ENCODE measurements at regions not wholly inside any gene's neighbourhood (a gene's known extent, or its start where the extent isn't known, plus 50 kb on each side); places are given as distances from the start of the nearest gene placed in this dataset.

DNA sequence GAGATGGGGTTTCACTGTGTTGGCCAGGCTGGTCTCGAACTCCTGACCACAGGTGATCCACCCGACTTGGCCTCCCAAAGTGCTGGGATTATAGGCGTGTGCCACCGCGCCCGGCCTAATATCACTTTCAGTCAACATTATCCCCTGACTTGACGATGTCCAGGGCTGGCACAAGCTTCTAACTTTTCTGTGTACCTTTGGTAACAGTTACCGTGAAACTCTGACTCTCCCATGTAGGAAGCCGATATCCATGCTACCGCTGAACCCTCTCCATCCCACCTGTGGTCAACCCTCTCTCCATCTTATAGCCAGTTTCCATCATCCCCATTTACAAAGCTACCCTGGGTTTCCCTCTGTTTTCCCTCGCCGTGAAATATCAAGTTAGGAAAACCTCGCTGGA lies 77.5 kb downstream of the CRLF2 start:
- no peaks in the 10 kb centered on the region for H3K27me3 ChIP-seq (replicated peaks in 1 of 2; ENCODE audit: control insufficient read depth in 2 of 2, insufficient read depth in 2 of 2, low read length in 1 of 2)
- ChIA-PET SMC1A (ENCODE audit: uncharacterized antibody, unreplicated experiment) (no interaction called here), RAD21 (ENCODE audit: unreplicated experiment) (no interaction called here), CTCF (no interaction called here), POLR2A (no interaction called here)
- no peaks in the 10 kb centered on the region; the same call in 2 of the 3 replicates for H3K9me3 ChIP-seq (replicated peaks; ENCODE audit: control insufficient read depth, insufficient read depth, low read length)
- FAIRE-seq (no peak), DNase-seq (ENCODE audit: low read depth, low spot score) (no peak), ATAC-seq (no peak)
- no peak overlapping the region for H3K4me2 ChIP-seq (ENCODE audit: control insufficient read depth, insufficient read depth)
- no TSS peak for BruUV-seq (replicated peaks)
- no peak overlapping the region for H3K9ac ChIP-seq (ENCODE audit: control insufficient read depth, insufficient read depth, low read length)
- no peaks in the 10 kb centered on the region for H4K20me1 ChIP-seq (ENCODE audit: control insufficient read depth, insufficient read depth)
- intact Hi-C loops (cut with micrococcal nuclease; ENCODE audit: unreplicated experiment), result no loop called here
- in situ Hi-C loops (cut with MboI), result no loop called here
- 62% methylated on average over 13 of the region's 13 CpGs for WGBS (ENCODE audit: insufficient coverage, insufficient replicate concordance, low lambda C conversion rate, missing lambda C conversion rate)
- no peak for TF ChIP-seq NR2F1 (conservative IDR thresholded peaks at IDR 0.05)
- no peak for TF ChIP-seq KLF5 (IDR thresholded peaks at IDR 0.05; ENCODE audit: partially characterized antibody)
- TF ChIP-seq SIN3A (IDR thresholded peaks at IDR 0.05; ENCODE audit: low read depth, low read length), result no peak
- TF ChIP-seq DPF2 (IDR thresholded peaks at IDR 0.05), result no peak
- TF ChIP-seq BCL11A (IDR thresholded peaks at IDR 0.05; ENCODE audit: low read depth, low read length), result no peak
- TF ChIP-seq TCF7 (IDR thresholded peaks at IDR 0.05; ENCODE audit: borderline replicate concordance), result no peak
- no peak for TF ChIP-seq JUND (IDR thresholded peaks at IDR 0.05; ENCODE audit: low read depth, low read length)
- no peak for TF ChIP-seq RAD51 (IDR thresholded peaks at IDR 0.05)
- TF ChIP-seq, protein P1, sequence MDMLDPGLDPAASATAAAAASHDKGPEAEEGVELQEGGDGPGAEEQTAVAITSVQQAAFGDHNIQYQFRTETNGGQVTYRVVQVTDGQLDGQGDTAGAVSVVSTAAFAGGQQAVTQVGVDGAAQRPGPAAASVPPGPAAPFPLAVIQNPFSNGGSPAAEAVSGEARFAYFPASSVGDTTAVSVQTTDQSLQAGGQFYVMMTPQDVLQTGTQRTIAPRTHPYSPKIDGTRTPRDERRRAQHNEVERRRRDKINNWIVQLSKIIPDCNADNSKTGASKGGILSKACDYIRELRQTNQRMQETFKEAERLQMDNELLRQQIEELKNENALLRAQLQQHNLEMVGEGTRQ (IDR thresholded peaks at IDR 0.05; ENCODE audit: borderline replicate concordance, low read depth, low read length), result no peak
- no peak for TF ChIP-seq PAX8 (IDR thresholded peaks at IDR 0.05)
- no peak for TF ChIP-seq ETV6 (conservative IDR thresholded peaks at IDR 0.05 in 1 of 2, IDR thresholded peaks at IDR 0.05 in 1 of 2; ENCODE audit: borderline replicate concordance in 1 of 2, low read depth in 1 of 2)
- TF ChIP-seq TBL1XR1 (IDR thresholded peaks at IDR 0.05; ENCODE audit: low read depth, low read length), result no peak
- TF ChIP-seq NR2C2 (IDR thresholded peaks at IDR 0.05; ENCODE audit: borderline replicate concordance, control insufficient read depth, insufficient read length, low read depth), result no peak
- no peak for TF ChIP-seq HCFC1 (IDR thresholded peaks at IDR 0.05; ENCODE audit: low read length)
- TF ChIP-seq RFX5 (IDR thresholded peaks at IDR 0.05; ENCODE audit: low read depth, low read length), result no peak
- no peak for TF ChIP-seq CBX5 (IDR thresholded peaks at IDR 0.05; ENCODE audit: low read depth)
- no peak for TF ChIP-seq IKZF1 (conservative IDR thresholded peaks at IDR 0.05)
- TF ChIP-seq SMC3 (IDR thresholded peaks at IDR 0.05; ENCODE audit: borderline replicate concordance, low read length), result no peak
- no peak for TF ChIP-seq POU2F2 (IDR thresholded peaks at IDR 0.05; ENCODE audit: borderline replicate concordance, low read depth, low read length)
- TF ChIP-seq, protein P2, sequence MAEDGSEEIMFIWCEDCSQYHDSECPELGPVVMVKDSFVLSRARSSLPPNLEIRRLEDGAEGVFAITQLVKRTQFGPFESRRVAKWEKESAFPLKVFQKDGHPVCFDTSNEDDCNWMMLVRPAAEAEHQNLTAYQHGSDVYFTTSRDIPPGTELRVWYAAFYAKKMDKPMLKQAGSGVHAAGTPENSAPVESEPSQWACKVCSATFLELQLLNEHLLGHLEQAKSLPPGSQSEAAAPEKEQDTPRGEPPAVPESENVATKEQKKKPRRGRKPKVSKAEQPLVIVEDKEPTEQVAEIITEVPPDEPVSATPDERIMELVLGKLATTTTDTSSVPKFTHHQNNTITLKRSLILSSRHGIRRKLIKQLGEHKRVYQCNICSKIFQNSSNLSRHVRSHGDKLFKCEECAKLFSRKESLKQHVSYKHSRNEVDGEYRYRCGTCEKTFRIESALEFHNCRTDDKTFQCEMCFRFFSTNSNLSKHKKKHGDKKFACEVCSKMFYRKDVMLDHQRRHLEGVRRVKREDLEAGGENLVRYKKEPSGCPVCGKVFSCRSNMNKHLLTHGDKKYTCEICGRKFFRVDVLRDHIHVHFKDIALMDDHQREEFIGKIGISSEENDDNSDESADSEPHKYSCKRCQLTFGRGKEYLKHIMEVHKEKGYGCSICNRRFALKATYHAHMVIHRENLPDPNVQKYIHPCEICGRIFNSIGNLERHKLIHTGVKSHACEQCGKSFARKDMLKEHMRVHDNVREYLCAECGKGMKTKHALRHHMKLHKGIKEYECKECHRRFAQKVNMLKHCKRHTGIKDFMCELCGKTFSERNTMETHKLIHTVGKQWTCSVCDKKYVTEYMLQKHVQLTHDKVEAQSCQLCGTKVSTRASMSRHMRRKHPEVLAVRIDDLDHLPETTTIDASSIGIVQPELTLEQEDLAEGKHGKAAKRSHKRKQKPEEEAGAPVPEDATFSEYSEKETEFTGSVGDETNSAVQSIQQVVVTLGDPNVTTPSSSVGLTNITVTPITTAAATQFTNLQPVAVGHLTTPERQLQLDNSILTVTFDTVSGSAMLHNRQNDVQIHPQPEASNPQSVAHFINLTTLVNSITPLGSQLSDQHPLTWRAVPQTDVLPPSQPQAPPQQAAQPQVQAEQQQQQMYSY (CRISPR knock-in tag; IDR thresholded peaks at IDR 0.05), result no peak
- no peaks in the 10 kb centered on the region for H3K79me2 ChIP-seq (ENCODE audit: control insufficient read depth, insufficient read depth, low read length)
- no peak overlapping the region for H2AFZ ChIP-seq (ENCODE audit: control insufficient read depth, low read depth, low read length)
- H3K4me3 ChIP-seq, result no peak overlapping the region
- no peaks in the 10 kb centered on the region for H3K36me3 ChIP-seq (ENCODE audit: control insufficient read depth in 2 of 2, insufficient read depth in 2 of 2, low read length in 1 of 2)
- no peaks in the 10 kb centered on the region for H3K4me1 ChIP-seq (ENCODE audit: control insufficient read depth, insufficient read depth, low read length)
- H3K27ac ChIP-seq (ENCODE audit: control insufficient read depth, insufficient read depth), result no peak overlapping the region
